HL-60 (cell line): ENCODE measurements at regions not wholly inside any gene's neighbourhood (a gene's known extent, or its start where the extent isn't known, plus 50 kb on each side); places are given as distances from the start of the nearest gene placed in this dataset.

Experiments
- DNase-seq, 2 experiments: peaks; one replicate each; pipeline ENCODE4 v3.0.0-alpha.2; 2010 to 2020; ENCODE audit warnings: low read depth in 1 of 2, low spot score in 1 of 2
- H3K27ac ChIP-seq: fragments of 250-450 bp; sonication (Bioruptor Pico); replicated peaks from 2 replicates; pipeline ENCODE4 v1.5.1; 2020; ENCODE audit warnings: mild to moderate bottlenecking, moderate library complexity
- H3K27me3 ChIP-seq: fragments of 250-450 bp; sonication (Bioruptor Pico); 2 replicates; pipeline ENCODE4 v1.5.1; 2021; ENCODE audit warnings: mild to moderate bottlenecking, moderate library complexity; ENCODE audit not compliant: insufficient read depth, poor library complexity, severe bottlenecking
- H3K4me3 ChIP-seq: replicated peaks from 2 replicates; pipeline ENCODE4 v1.5.1; 2011; ENCODE audit warnings: mild to moderate bottlenecking, control low read depth, low read length; ENCODE audit not compliant: insufficient read depth
- GABPA ChIP-seq: IDR thresholded peaks from 2 replicates; pipeline ENCODE4 v1.6.1; 2012; ENCODE audit warnings: low read depth
- POLR2AphosphoS5 ChIP-seq: IDR thresholded peaks from 2 replicates; pipeline ENCODE4 v1.6.1; 2012; ENCODE audit warnings: low read depth
- REST ChIP-seq: IDR thresholded peaks from 2 replicates; pipeline ENCODE4 v1.6.1; 2012; ENCODE audit warnings: low read depth; ENCODE audit not compliant: insufficient replicate concordance
- SPI1 ChIP-seq: IDR thresholded peaks from 2 replicates; pipeline ENCODE4 v1.6.1; 2012; ENCODE audit warnings: low read depth, mild to moderate bottlenecking, borderline replicate concordance
- TF ChIP-seq, protein P1 (sequence below): IDR thresholded peaks from one replicate; pipeline ENCODE4 v1.5.1; 2011; ENCODE audit warnings: low read length, control low read depth, inconsistent platforms; ENCODE audit not compliant: insufficient read depth

- DNase-seq: no peak
- TF ChIP-seq GABPA (no peak), REST (no peak), POLR2AphosphoS5 (no peak), SPI1 (no peak)
- TF ChIP-seq, protein P1, sequence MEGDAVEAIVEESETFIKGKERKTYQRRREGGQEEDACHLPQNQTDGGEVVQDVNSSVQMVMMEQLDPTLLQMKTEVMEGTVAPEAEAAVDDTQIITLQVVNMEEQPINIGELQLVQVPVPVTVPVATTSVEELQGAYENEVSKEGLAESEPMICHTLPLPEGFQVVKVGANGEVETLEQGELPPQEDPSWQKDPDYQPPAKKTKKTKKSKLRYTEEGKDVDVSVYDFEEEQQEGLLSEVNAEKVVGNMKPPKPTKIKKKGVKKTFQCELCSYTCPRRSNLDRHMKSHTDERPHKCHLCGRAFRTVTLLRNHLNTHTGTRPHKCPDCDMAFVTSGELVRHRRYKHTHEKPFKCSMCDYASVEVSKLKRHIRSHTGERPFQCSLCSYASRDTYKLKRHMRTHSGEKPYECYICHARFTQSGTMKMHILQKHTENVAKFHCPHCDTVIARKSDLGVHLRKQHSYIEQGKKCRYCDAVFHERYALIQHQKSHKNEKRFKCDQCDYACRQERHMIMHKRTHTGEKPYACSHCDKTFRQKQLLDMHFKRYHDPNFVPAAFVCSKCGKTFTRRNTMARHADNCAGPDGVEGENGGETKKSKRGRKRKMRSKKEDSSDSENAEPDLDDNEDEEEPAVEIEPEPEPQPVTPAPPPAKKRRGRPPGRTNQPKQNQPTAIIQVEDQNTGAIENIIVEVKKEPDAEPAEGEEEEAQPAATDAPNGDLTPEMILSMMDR: no peak
Observed at GRCh38 chr4:32929796-32930699, 2209.9 kb downstream of the PCDH7 start.

GRCh38 chr4:32930700-32931099 is 2210.5 kb downstream of the PCDH7 start:
- no peak for DNase-seq
- Histone ChIP-seq H3K27me3 (no peaks in the 10 kb centered on the region), H3K4me3 (no peak overlapping the region), H3K27ac (no peak overlapping the region)
- TF ChIP-seq POLR2AphosphoS5 (no peak), SPI1 (no peak), GABPA (no peak), REST (no peak)
- TF ChIP-seq, protein P1: no peak

More at GRCh38 chr4:32929796-32930699, 2209.9 kb downstream of the PCDH7 start:
- no peak overlapping the region for H3K27ac ChIP-seq
- no peak overlapping the region for H3K4me3 ChIP-seq
- no peaks in the 10 kb centered on the region for H3K27me3 ChIP-seq

GRCh38 chr4:32931475-32931874 is 2211.3 kb downstream of the PCDH7 start:
- no peak overlapping the region for H3K4me3 ChIP-seq
- H3K27ac ChIP-seq: no peak overlapping the region
- TF ChIP-seq SPI1: no peak
- TF ChIP-seq POLR2AphosphoS5: no peak
- no peak for TF ChIP-seq GABPA
- no peak for TF ChIP-seq REST
- TF ChIP-seq, protein P1: no peak
- DNase-seq: no peak
- no peaks in the 10 kb centered on the region for H3K27me3 ChIP-seq
